ENCODE measurements at regions not wholly inside any gene's neighbourhood (a gene's known extent, or its start where the extent isn't known, plus 50 kb on each side); places are given as distances from the start of the nearest gene placed in this dataset.

GRCh38 chr7:49639068-49639593, 134.3 kb upstream of the VWC2 start:
- no peak for TF ChIP-seq CTCF (conservative IDR thresholded peaks at IDR 0.05; ENCODE audit: low read depth in 2 of 2)
- no peak for TF ChIP-seq EZH2phosphoT487 (IDR thresholded peaks at IDR 0.05; ENCODE audit: unreplicated experiment)
- TF ChIP-seq POLR2AphosphoS5 (IDR thresholded peaks at IDR 0.05; ENCODE audit: low read depth), result no peak
- no peak for TF ChIP-seq ZNF331 (CRISPR knock-in tag; IDR thresholded peaks at IDR 0.05; ENCODE audit: low read depth)
- TF ChIP-seq CREB1 (CRISPR knock-in tag; IDR thresholded peaks at IDR 0.05; ENCODE audit: low read depth), result no peak
- no peak for TF ChIP-seq EZH2 (IDR thresholded peaks at IDR 0.05; ENCODE audit: low read depth, unreplicated experiment)
- TF ChIP-seq REST (IDR thresholded peaks at IDR 0.05; ENCODE audit: unreplicated experiment), result no peak
- no peak for TF ChIP-seq JUNB (IDR thresholded peaks at IDR 0.05; ENCODE audit: unreplicated experiment)

All from GM23338 (cell line).